ENCODE measurements at regions not wholly inside any gene's neighbourhood (a gene's known extent, or its start where the extent isn't known, plus 50 kb on each side); places are given as distances from the start of the nearest gene placed in this dataset.

DNA sequence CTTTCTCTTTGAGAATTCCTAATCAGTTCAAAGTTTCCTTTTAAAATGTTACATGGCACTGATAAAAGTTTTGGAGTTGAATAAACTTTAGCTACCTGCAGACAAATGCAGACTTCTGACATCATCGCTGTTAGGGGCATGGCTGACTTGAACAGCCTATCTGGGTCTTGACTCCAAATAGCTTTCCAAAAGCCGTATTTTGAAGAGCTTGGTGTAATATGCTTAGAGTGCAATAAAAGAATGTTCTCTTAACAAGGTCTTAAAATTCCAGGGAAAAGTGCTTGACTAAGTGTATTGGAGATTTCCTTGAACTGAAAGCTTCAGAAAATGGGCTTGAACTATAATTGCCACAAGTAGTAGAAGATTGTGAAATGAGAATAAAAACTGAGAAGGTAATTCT, 342.9 kb upstream of the DCC start:
- H3K4me1 ChIP-seq (ENCODE audit: control insufficient read depth in 1 of 2, insufficient read depth in 2 of 2, low read length in 2 of 2): no peaks in the 10 kb centered on the region
- H3K79me2 ChIP-seq (ENCODE audit: insufficient read depth, low read length): no peaks in the 10 kb centered on the region
- no peaks in the 10 kb centered on the region for H3K27me3 ChIP-seq (ENCODE audit: insufficient read depth, low read length)
- no peak overlapping the region for H3K9ac ChIP-seq (ENCODE audit: low read length)
- H3K4me2 ChIP-seq (ENCODE audit: low read length): no peak overlapping the region
- ATAC-seq (no peak), DNase-seq (ENCODE audit: low read depth, low spot score) (no peak)
- no peaks in the 10 kb centered on the region for H3K9me2 ChIP-seq (ENCODE audit: insufficient read depth)
- CTCF ChIA-PET: no interaction called here
- H3K4me3 ChIP-seq (replicated peaks in 1 of 2; ENCODE audit: low read depth in 1 of 2, low read length in 2 of 2): no peak overlapping the region
- no peaks in the 10 kb centered on the region for H3K36me3 ChIP-seq (ENCODE audit: control insufficient read depth in 1 of 2, insufficient read depth in 2 of 2, low read length in 2 of 2)
- RAD21 ChIA-PET (ENCODE audit: low non-redundant PET in 1 of 2, low total read pairs in 2 of 2, uncharacterized antibody in 2 of 2, unreplicated experiment in 2 of 2): no interaction called here
- intact Hi-C loops (cut with micrococcal nuclease): no loop called here
- POLR2A ChIA-PET: no interaction called here
- TF ChIP-seq POLR2AphosphoS5 (IDR thresholded peaks at IDR 0.05; ENCODE audit: low read depth, low read length) (no peak), RAD21 (IDR thresholded peaks at IDR 0.05; ENCODE audit: low read depth) (no peak), CTCF (IDR thresholded peaks at IDR 0.05 in 2 of 3, conservative IDR thresholded peaks at IDR 0.05 in 1 of 3; ENCODE audit: borderline replicate concordance in 1 of 3, insufficient read depth in 1 of 3, low read depth in 2 of 3, low read length in 2 of 3) (no peak), ATF3 (IDR thresholded peaks at IDR 0.05) (no peak), ZNF274 (IDR thresholded peaks at IDR 0.05; ENCODE audit: low read depth, low read length) (no peak)
- no TSS peak for BruUV-seq (replicated peaks)
- H4K20me1 ChIP-seq (ENCODE audit: insufficient read depth): no peaks in the 10 kb centered on the region
- H3K27ac ChIP-seq (ENCODE audit: low read depth, low read length): no peak overlapping the region
- H2AFZ ChIP-seq (ENCODE audit: low read depth, low read length, poor library complexity, severe bottlenecking): no peak overlapping the region
- H3K9me3 ChIP-seq (ENCODE audit: control insufficient read depth in 1 of 2, insufficient read depth in 1 of 2, low read depth in 1 of 2, low read length in 2 of 2): peaks cover 19 to 24% of the 10 kb centered on the region in 2 experiments; a peak in 3 of 4 replicates

GRCh38 chr18:51998066-51998465, 341.9 kb upstream of the DCC start:
- POLR2A ChIA-PET: no interaction called here

More at GRCh38 chr18:51998066-51998465, 341.9 kb upstream of the DCC start:
- TF ChIP-seq YY1 (IDR thresholded peaks at IDR 0.05; ENCODE audit: extremely low read depth, insufficient replicate concordance, low read depth, low read length): no peak
- no peak for TF ChIP-seq EZH2phosphoT487 (IDR thresholded peaks at IDR 0.05; ENCODE audit: borderline replicate concordance)
- TF ChIP-seq CTCF (IDR thresholded peaks at IDR 0.05 in 2 of 3, conservative IDR thresholded peaks at IDR 0.05 in 1 of 3; ENCODE audit: borderline replicate concordance in 1 of 3, insufficient read depth in 1 of 3, low read depth in 2 of 3, low read length in 2 of 3): no peak
- TF ChIP-seq ATF3 (IDR thresholded peaks at IDR 0.05): no peak
- TF ChIP-seq JUND (IDR thresholded peaks at IDR 0.05): no peak
- TF ChIP-seq CEBPB (IDR thresholded peaks at IDR 0.05; ENCODE audit: low read depth): no peak
- TF ChIP-seq FOSL1 (IDR thresholded peaks at IDR 0.05; ENCODE audit: low read depth): no peak
- no peak for TF ChIP-seq POLR2AphosphoS5 (IDR thresholded peaks at IDR 0.05; ENCODE audit: low read depth, low read length)
- no peak for TF ChIP-seq ELF1 (IDR thresholded peaks at IDR 0.05; ENCODE audit: borderline replicate concordance, low read depth)
- intact Hi-C loops (cut with micrococcal nuclease): no loop called here
- H3K79me2 ChIP-seq (ENCODE audit: insufficient read depth, low read length): no peaks in the 10 kb centered on the region
- H4K20me1 ChIP-seq (ENCODE audit: insufficient read depth): no peaks in the 10 kb centered on the region
- no peak overlapping the region for H3K4me3 ChIP-seq (replicated peaks in 1 of 2; ENCODE audit: low read depth in 1 of 2, low read length in 2 of 2)
- CTCF ChIA-PET: no interaction called here
- DNase-seq (ENCODE audit: low read depth, low spot score): no peak
- no TSS peak for BruUV-seq (replicated peaks)
- no peak overlapping the region for H3K4me2 ChIP-seq (ENCODE audit: low read length)
- no peaks in the 10 kb centered on the region for H3K9me2 ChIP-seq (ENCODE audit: insufficient read depth)
- H3K9me3 ChIP-seq (ENCODE audit: control insufficient read depth in 1 of 2, insufficient read depth in 1 of 2, low read depth in 1 of 2, low read length in 2 of 2): peaks cover 14 to 16% of the 10 kb centered on the region in 2 experiments; a peak in 3 of 4 replicates
- ATAC-seq: no peak
- H2AFZ ChIP-seq (ENCODE audit: low read depth, low read length, poor library complexity, severe bottlenecking): no peak overlapping the region
- no peaks in the 10 kb centered on the region for H3K4me1 ChIP-seq (ENCODE audit: control insufficient read depth in 1 of 2, insufficient read depth in 2 of 2, low read length in 2 of 2)
- H3K27me3 ChIP-seq (ENCODE audit: insufficient read depth, low read length): no peaks in the 10 kb centered on the region
- H3K27ac ChIP-seq (ENCODE audit: low read depth, low read length): no peak overlapping the region
- no peak overlapping the region for H3K9ac ChIP-seq (ENCODE audit: low read length)
- RAD21 ChIA-PET (ENCODE audit: low non-redundant PET in 1 of 2, low total read pairs in 2 of 2, uncharacterized antibody in 2 of 2, unreplicated experiment in 2 of 2): no interaction called here
- H3K36me3 ChIP-seq (ENCODE audit: control insufficient read depth in 1 of 2, insufficient read depth in 2 of 2, low read length in 2 of 2): no peaks in the 10 kb centered on the region

Measured in HCT116 (cell line).